K562 (cell line): ENCODE measurements at regions not wholly inside any gene's neighbourhood (a gene's known extent, or its start where the extent isn't known, plus 50 kb on each side); places are given as distances from the start of the nearest gene placed in this dataset.

ENCODE experiments used
- ATAC-seq: fragments of 200-7000 bp; cut with Tn5 transposase; 3 replicates; pipeline ENCODE4 v1.9.1; 2020; ENCODE audit warnings: moderate library complexity
- BruUV-seq: library from RNA; stranded (reverse); fragments of 400-500 nt; replicated peaks from 2 replicates; lab custom pipeline; 2021; lab: Mats Ljungman, UMichigan
- CTCF ChIA-PET: fragments of 300-600 bp; formaldehyde crosslinking; extraction: SDS; loops from one replicate; lab custom pipeline; 2021; ENCODE audit warnings: low intra/inter-chr PET ratio; lab: Yijun Ruan, JAX
- POLR2A ChIA-PET: fragments of 300-600, 350-650 bp; sonication (Branson Sonifier 250); formaldehyde crosslinking; extraction: SDS; loops from one replicate; lab custom pipeline; 2021; ENCODE audit warnings: antibody characterized with exemption, inconsistent platforms; lab: Yijun Ruan, JAX
- DNase-seq, 4 experiments: peaks; one replicate each; pipeline versions ENCODE4 v3.0.0 to v3.0.0-alpha.2; 2011 to 2018; ENCODE audit warnings: low spot score in 3 of 4, mixed read lengths in 3 of 4; ENCODE audit errors: extremely low read depth in 1 of 4
- FAIRE-seq: peaks from 2 replicates; lab custom pipeline; 2011; peaks lifted over from hg19 to GRCh38; lab: Jason Lieb, UNC
- H2AFZ ChIP-seq: 2 replicates; pipeline ENCODE4 v1.6.0; 2011; ENCODE audit warnings: low read depth, low read length, control low read depth, inconsistent platforms
- H3K27ac ChIP-seq: fragments of 200-600 bp; 3 replicates; pipeline ENCODE4 v1.8.0; 2011; ENCODE audit warnings: low read depth, mild to moderate bottlenecking, control low read depth, inconsistent platforms, low read length, moderate library complexity, mixed read lengths; ENCODE audit errors: extremely low read depth
- H3K27me3 ChIP-seq, 2 experiments: fragments of 300-600 bp in 1 of 2; 2 replicates in 1 of 2; 3 replicates in 1 of 2; pipeline versions ENCODE4 v1.6.0 to v1.8.0; 2011; ENCODE audit warnings: inconsistent platforms in 2 of 2, low read length in 2 of 2, mild to moderate bottlenecking in 1 of 2, mixed read lengths in 1 of 2, moderate library complexity in 1 of 2; ENCODE audit not compliant: control insufficient read depth in 2 of 2, insufficient read depth in 2 of 2
- H3K36me3 ChIP-seq: fragments of 300-600 bp; 3 replicates; pipeline ENCODE4 v1.8.0; 2011; ENCODE audit warnings: mild to moderate bottlenecking, low read length, inconsistent platforms; ENCODE audit not compliant: control insufficient read depth, insufficient read depth
- H3K4me1 ChIP-seq, 2 experiments: fragments of 200-600 bp in 1 of 2; replicated peaks in 1 of 2; 2 replicates in 1 of 2; 3 replicates in 1 of 2; pipeline versions ENCODE4 v1.5.1 to v1.8.0; 2011; ENCODE audit warnings: inconsistent platforms in 2 of 2, low read length in 2 of 2, mild to moderate bottlenecking in 1 of 2, mixed read lengths in 1 of 2, moderate library complexity in 1 of 2; ENCODE audit not compliant: control insufficient read depth in 2 of 2, insufficient read depth in 2 of 2
- H3K4me2 ChIP-seq: 2 replicates; pipeline ENCODE4 v1.6.1; 2011; ENCODE audit warnings: low read length, control low read depth, inconsistent platforms, mixed read lengths; ENCODE audit not compliant: insufficient read depth
- H3K4me3 ChIP-seq: fragments of 200-600 bp; sonication (generic), shearing (Covaris generic); 2 replicates; pipeline ENCODE4 v1.5.1; 2016; ENCODE audit warnings: control low read depth, inconsistent platforms
- H3K79me2 ChIP-seq: fragments of 200-600 bp; 3 replicates; pipeline ENCODE4 v1.8.0; 2011; ENCODE audit warnings: low read length, inconsistent platforms; ENCODE audit not compliant: control insufficient read depth, insufficient read depth
- H3K9ac ChIP-seq, 2 experiments: 2 replicates each; pipeline versions ENCODE4 v1.6.0 to v1.6.1; 2011; ENCODE audit warnings: low read depth in 2 of 2, low read length in 2 of 2, control low read depth in 1 of 2, inconsistent platforms in 1 of 2, mild to moderate bottlenecking in 1 of 2, mixed read lengths in 1 of 2; ENCODE audit not compliant: insufficient read depth in 1 of 2
- H3K9me1 ChIP-seq: one replicate; pipeline ENCODE4 v1.6.0; 2011; ENCODE audit warnings: inconsistent platforms, mild to moderate bottlenecking, low read length, moderate library complexity; ENCODE audit not compliant: control insufficient read depth, insufficient read depth
- H3K9me3 ChIP-seq: replicated peaks from 2 replicates; pipeline ENCODE4 v1.5.1; 2011; ENCODE audit warnings: low read depth, low read length, inconsistent platforms; ENCODE audit not compliant: control insufficient read depth, insufficient read depth
- H4K20me1 ChIP-seq: replicated peaks from 2 replicates; pipeline ENCODE4 v1.6.1; 2011; ENCODE audit warnings: low read length, inconsistent platforms, mixed read lengths; ENCODE audit not compliant: control insufficient read depth, insufficient read depth
- CREB3L1 ChIP-seq: fragments of 450-650 bp; IDR thresholded peaks from 2 replicates; pipeline ENCODE4 v1.6.1; 2014; ENCODE audit warnings: low read depth, mild to moderate bottlenecking, moderate library complexity, borderline replicate concordance
- FOXM1 ChIP-seq, 2 experiments: fragments of 450-650 bp in 1 of 2; sonication (generic) in 1 of 2; formaldehyde crosslinking in 1 of 2; IDR thresholded peaks; 2 replicates each; pipeline versions ENCODE4 v1.6.1 to v1.9.0; 2017 to 2022; ENCODE audit warnings: low read depth in 2 of 2, mild to moderate bottlenecking in 2 of 2, missing genetic modification reagents in 1 of 2, moderate library complexity in 1 of 2
- FUS ChIP-seq: fragments of 200-400 bp; formaldehyde crosslinking; optimal IDR thresholded peaks from 2 replicates; pipeline ENCODE3; 2017; ENCODE audit warnings: low read depth, low read length
- GABPB1 ChIP-seq: sonication (generic); formaldehyde crosslinking; IDR thresholded peaks from 2 replicates; pipeline ENCODE4 v1.8.0; 2022; ENCODE audit warnings: mild to moderate bottlenecking, missing genetic modification reagents
- HMGN3 ChIP-seq: IDR thresholded peaks from 2 replicates; pipeline ENCODE4 v1.6.1; 2011; ENCODE audit warnings: borderline replicate concordance, low read depth, mild to moderate bottlenecking, mixed read lengths, low read length; ENCODE audit not compliant: insufficient read length; ENCODE audit errors: extremely low read depth
- PHF20 ChIP-seq: fragments of 450-650 bp; IDR thresholded peaks from 2 replicates; pipeline ENCODE4 v1.6.1; 2018; ENCODE audit not compliant: partially characterized antibody
- ZNF24 ChIP-seq: fragments of 450-650 bp; IDR thresholded peaks from 2 replicates; pipeline ENCODE4 v1.6.1; 2016
- ZNF639 ChIP-seq, 2 experiments: fragments of 200-800 bp in 1 of 2; sonication (Bioruptor generic) in 1 of 2; sonication (generic) in 1 of 2; formaldehyde crosslinking in 1 of 2; IDR thresholded peaks in 1 of 2; conservative IDR thresholded peaks in 1 of 2; 2 replicates each; pipeline versions ENCODE4 v1.5.0 to v1.6.1; 2016 to 2020; ENCODE audit warnings: missing compliant biosample characterization in 1 of 2, missing genetic modification characterization in 1 of 2, missing genetic modification reagents in 1 of 2
- ZNF696 ChIP-seq: fragments of 250-450 bp; sonication (Bioruptor Pico); conservative IDR thresholded peaks from 2 replicates; pipeline ENCODE4 v1.4.0; 2020; ENCODE audit warnings: mild to moderate bottlenecking, moderate library complexity
- WGBS: fragments of 100-300 bp; shearing (Covaris generic); methylation state at CpG from one replicate; pipeline ENCODE4 v1.1.6; 2016; ENCODE audit warnings: low coverage, mixed read lengths; ENCODE audit not compliant: insufficient coverage; ENCODE audit errors: missing lambda C conversion rate; 5-methylcytosine and 5-hydroxymethylcytosine counted together
- in situ Hi-C: fragments of 300-500 bp; cut with MboI; formaldehyde crosslinking; loops from 4 replicates; pipeline ENCODE4 v1.15.0; 2018; ENCODE audit warnings: inconsistent platforms, mixed read lengths
- intact Hi-C: fragments of 100-400 bp; cut with micrococcal nuclease; formaldehyde crosslinking; loops from 2 replicates; pipeline ENCODE4 v1.14.2; 2022

DNA sequence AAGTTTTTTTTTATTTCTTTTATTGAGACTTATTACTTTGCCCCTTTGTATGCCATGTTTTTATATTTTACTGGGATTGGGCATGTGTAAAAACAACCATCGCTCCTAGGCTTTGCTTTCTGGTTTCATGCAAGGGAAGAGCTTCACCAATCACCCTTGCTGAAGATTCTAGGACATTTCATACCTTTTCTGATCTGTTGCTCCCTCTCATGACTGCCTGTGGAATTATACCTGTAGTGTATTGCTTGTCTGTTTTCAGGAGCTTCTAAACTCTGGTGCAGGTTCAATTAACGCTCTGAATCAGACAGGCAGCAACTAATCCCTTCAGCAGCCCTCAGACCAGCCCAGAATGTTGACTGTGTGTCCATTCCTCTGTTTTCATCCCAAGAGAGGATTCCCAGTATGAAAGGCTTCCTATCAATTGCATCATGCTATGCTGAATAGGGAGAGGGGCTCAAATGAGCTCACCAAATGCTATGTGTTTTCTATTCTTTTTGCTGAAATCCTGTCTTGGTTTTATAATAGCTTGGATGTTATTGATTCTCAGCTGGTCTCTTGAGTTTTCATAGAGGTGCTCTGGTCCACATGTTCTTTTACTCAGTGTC, 572.9 kb upstream of the CDH6 start:
- Histone ChIP-seq H3K4me2 (no peak overlapping the region), H4K20me1 (no peaks in the 10 kb centered on the region), H3K9me3 (peaks cover 2% of the 10 kb centered on the region; the same call in 1 of the 2 replicates), H3K9ac (no peak overlapping the region), H3K79me2 (no peaks in the 10 kb centered on the region), H3K9me1 (no peaks in the 10 kb centered on the region), H3K4me1 (no peaks in the 10 kb centered on the region), H3K27ac (no peak overlapping the region), H3K4me3 (no peak overlapping the region), H3K27me3 (no peaks in the 10 kb centered on the region), H3K36me3 (no peaks in the 10 kb centered on the region), H2AFZ (no peak overlapping the region)
- TF ChIP-seq CREB3L1, result no peak
- no peak for TF ChIP-seq GABPB1 (CRISPR knock-in tag)
- TF ChIP-seq PHF20, result no peak
- TF ChIP-seq HMGN3, result no peak
- TF ChIP-seq ZNF639 (CRISPR knock-in tag; conservative IDR thresholded peaks at IDR 0.05 in 1 of 2, IDR thresholded peaks at IDR 0.05 in 1 of 2), result no peak
- TF ChIP-seq FUS, result no peak
- no peak for TF ChIP-seq FOXM1 (IDR thresholded peaks at IDR 0.05; ENCODE audit: low read depth)
- TF ChIP-seq FOXM1 (CRISPR knock-in tag; IDR thresholded peaks at IDR 0.05; ENCODE audit: low read depth), result no peak
- TF ChIP-seq ZNF24, result no peak
- no peak for TF ChIP-seq ZNF696 (CRISPR knock-in tag)
- ChIA-PET CTCF (no interaction called here), POLR2A (no interaction called here)
- no peak for ATAC-seq
- FAIRE-seq, result no peak
- intact Hi-C loops (no loop called here), in situ Hi-C loops (no loop called here)
- no TSS peak for BruUV-seq
- 0% methylated on average over 2 of the region's 2 CpGs for WGBS
- no peak for DNase-seq
